GM10266 (cell line): ENCODE measurements at regions not wholly inside any gene's neighbourhood (a gene's known extent, or its start where the extent isn't known, plus 50 kb on each side); places are given as distances from the start of the nearest gene placed in this dataset.

Source experiments
- DNase-seq: peaks from one replicate; pipeline ENCODE4 v3.0.0; 2012; ENCODE audit errors: extremely low spot score
- CTCF ChIP-seq: IDR thresholded peaks from 2 replicates; pipeline ENCODE4 v1.5.1; 2012; ENCODE audit warnings: mild to moderate bottlenecking, low read depth; ENCODE audit not compliant: control insufficient read depth, insufficient read depth; ENCODE audit errors: missing control alignments

- no peak for DNase-seq
Measured at GRCh38 chr3:72591522-72592421, 256.5 kb downstream of the SHQ1 start.

GRCh38 chr3:72590732-72591221, 257.5 kb downstream of the SHQ1 start:
- DNase-seq: no peak
- no peak for TF ChIP-seq CTCF

More at GRCh38 chr3:72591522-72592421, 256.5 kb downstream of the SHQ1 start:
- TF ChIP-seq CTCF: no peak

GRCh38 chr3:72587282-72587681, 261.0 kb downstream of the SHQ1 start:
- no peak for DNase-seq
- TF ChIP-seq CTCF: no peak

- no peak for TF ChIP-seq CTCF
- no peak for DNase-seq
Measured at GRCh38 chr3:72586694-72587093, 261.6 kb downstream of the SHQ1 start.

- no peak for DNase-seq
Measured at GRCh38 chr3:72585966-72586365, 262.3 kb downstream of the SHQ1 start.

GRCh38 chr3:72584262-72584661, 264.0 kb downstream of the SHQ1 start:
- DNase-seq: no peak
- TF ChIP-seq CTCF: no peak

More at GRCh38 chr3:72585966-72586365, 262.3 kb downstream of the SHQ1 start:
- no peak for TF ChIP-seq CTCF

GRCh38 chr3:72582963-72583362, 265.3 kb downstream of the SHQ1 start:
- no peak for TF ChIP-seq CTCF
- DNase-seq: no peak
